HG02798 (cell line): ENCODE measurements at regions not wholly inside any gene's neighbourhood (a gene's known extent, or its start where the extent isn't known, plus 50 kb on each side); places are given as distances from the start of the nearest gene placed in this dataset.

Source experiments
- ATAC-seq: cut with Tn5 transposase; IDR thresholded peaks from one replicate; pipeline ENCODE4 v1.9.1; 2021; ENCODE audit warnings: mild to moderate bottlenecking; ENCODE audit not compliant: unreplicated experiment, poor library complexity

GRCh38 chr4:130092187-130093015 lies 996.4 kb downstream of the C4orf33 start:
- ATAC-seq: no peak

DNA sequence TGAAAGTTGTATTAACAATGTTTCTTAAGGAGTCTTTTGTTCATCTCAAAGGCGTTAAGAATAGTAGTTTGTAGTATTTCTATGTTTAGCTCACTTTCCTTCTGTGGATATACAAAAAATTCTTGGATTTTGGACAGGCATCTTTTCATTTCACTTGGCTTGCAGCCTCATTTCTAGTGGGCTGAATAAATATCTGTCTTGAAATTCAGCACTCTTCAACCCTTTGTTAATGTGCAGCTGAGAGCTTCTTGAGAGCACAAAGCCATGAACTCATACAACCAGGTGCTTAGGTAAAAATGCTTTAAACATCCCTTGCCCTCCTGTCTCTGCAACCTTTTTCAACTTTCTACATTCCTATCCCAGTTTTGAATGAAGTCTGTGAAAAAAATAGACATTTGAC lies 1003.2 kb downstream of the C4orf33 start:
- no peak for ATAC-seq

GRCh38 chr4:130110189-130110588 lies 1014.2 kb downstream of the C4orf33 start:
- ATAC-seq: peak; percentile 76

DNA sequence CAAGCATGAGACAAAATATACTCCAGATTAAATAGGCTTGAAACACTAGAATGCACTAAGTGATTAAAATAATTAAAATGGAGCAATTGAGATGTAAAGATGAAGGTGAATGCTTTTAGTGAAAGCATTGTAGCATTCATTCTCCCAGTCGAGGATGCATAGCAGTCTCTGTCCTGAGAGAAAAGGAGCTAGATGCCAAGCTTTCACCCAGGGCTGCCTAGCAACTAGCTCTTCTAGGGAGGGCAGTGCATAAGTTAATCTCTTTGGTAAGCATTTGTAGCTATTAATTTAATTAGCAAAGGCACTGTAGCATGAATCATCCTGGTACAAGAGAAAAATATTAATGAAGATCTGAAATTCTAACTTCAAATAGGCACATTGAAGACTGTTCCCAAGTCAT lies 1014.8 kb downstream of the C4orf33 start:
- no peak for ATAC-seq

- ATAC-seq: no peak
These were observed 1028.1 kb downstream of the C4orf33 start for GRCh38 chr4:130124066-130124465.

DNA sequence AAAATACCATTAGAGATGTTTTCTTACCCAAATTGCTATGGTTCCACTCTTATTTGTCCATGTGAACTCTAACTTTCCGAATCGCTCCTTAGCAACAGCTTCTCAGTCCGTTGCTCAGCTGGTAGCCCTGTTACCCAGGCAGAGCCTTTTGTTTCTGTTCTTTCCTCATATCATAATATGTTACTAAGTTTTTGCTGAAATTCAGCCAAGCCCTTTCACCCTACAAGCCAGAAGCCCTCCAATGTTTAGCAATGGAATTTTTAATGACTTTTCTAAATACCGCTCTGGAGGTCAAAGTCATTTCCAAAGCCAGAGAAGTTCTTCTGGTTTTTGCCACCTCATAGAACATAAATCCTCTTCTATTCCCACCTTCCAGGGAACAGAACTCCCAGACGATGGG lies 1029.5 kb downstream of the C4orf33 start:
- ATAC-seq: no peak

DNA sequence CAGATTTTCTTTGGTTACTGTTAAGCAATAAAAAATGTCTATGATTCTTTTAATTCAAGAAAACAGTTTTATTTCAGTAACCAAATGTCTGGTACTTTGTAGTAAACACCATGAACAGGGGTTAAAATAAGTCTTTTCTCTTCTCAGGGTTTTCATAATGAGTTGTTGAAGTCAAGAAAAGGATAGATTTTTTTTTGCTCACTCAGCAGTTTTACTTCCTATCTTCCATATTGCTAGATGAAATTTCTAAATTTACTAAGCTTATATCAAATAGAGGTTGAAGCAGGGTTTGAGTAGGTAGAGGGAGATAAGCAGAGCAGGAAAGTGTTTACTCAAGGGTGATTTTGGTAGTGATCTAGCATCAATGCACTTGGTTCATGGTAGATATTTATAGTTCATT lies 1031.3 kb downstream of the C4orf33 start:
- no peak for ATAC-seq

GRCh38 chr4:130131536-130131935 lies 1035.6 kb downstream of the C4orf33 start:
- ATAC-seq: no peak

DNA sequence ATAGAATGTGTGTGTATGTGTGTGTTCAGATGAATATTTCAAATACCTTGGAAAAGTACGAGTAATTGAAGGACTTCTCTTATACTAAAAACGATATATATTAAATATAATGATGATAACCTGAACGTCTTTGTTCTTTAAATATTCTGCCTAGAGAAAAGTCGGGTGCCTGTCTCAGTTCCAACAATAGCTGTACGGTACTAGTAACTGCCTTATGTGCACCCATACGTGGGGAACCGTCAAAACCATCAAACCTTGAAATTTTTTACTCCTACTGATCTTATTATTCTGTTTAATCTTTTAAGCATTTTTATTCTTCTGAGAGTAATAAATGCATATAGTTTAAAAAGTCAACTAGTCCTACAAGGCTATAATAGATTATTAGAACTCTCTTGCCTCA lies 1045.7 kb downstream of the C4orf33 start:
- ATAC-seq: no peak

DNA sequence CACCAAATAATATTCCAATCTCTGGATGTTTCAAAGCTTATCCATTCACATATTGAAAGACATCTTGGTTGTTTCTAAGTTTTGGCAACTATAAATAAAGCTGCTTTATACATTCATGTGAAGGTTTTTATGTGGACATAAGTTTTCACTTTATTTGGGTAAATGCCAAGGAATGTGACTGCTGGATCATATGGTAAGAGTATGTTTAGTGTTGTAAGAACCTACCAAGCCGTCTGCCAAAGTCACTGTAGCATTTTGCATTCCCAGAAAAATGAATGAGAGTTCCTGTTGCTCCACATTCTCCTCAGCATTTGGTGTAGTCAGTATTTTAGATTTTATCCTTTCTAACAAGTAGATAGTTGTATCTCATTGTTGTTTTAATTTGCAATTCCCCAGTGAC lies 1047.7 kb downstream of the C4orf33 start:
- ATAC-seq: no peak

DNA sequence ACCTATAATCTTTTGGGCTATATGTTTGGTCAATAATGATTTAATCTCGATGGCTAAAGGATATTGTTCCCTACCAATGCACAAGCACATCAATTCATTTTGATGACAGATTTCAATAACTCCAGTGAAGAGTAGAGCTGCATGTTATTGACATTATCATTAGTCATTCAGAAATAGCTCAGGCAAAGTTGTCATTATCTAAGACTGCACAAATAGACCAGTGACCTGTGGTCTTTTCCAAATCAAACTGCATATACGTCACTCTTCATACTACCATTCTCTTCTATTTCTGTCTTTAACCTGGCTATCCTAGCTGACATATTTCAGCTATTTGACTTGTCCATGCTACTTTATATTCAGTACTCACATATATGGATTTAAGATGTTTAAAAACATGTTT lies 1050.8 kb downstream of the C4orf33 start:
- ATAC-seq: no peak

GRCh38 chr4:130147641-130148040 lies 1051.7 kb downstream of the C4orf33 start:
- ATAC-seq: no peak

- ATAC-seq: no peak
These were observed 1058.9 kb downstream of the C4orf33 start for GRCh38 chr4:130154901-130155300.

DNA sequence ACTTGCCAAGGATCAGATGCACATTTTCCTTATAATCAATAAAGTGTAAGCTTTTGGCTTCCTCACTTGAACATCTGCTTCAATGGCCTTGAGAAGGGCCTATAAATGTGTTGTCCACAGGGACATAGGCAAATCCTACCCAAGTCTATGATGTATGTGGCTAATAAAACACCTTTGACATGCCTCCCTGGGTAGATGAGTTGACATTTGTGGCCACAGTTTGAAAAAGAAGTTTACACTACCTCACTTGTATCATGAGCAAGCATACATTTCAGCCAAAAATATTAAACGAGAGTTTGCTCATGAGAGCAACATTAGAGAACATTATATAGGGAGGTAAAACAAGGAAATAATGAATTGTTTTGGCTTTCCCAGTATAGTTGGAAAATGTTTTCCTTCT lies 1067.7 kb downstream of the C4orf33 start:
- no peak for ATAC-seq

- ATAC-seq: no peak
These were observed 1069.4 kb downstream of the C4orf33 start for GRCh38 chr4:130165381-130165780.

GRCh38 chr4:130172156-130172555 lies 1076.2 kb downstream of the C4orf33 start:
- ATAC-seq: no peak

DNA sequence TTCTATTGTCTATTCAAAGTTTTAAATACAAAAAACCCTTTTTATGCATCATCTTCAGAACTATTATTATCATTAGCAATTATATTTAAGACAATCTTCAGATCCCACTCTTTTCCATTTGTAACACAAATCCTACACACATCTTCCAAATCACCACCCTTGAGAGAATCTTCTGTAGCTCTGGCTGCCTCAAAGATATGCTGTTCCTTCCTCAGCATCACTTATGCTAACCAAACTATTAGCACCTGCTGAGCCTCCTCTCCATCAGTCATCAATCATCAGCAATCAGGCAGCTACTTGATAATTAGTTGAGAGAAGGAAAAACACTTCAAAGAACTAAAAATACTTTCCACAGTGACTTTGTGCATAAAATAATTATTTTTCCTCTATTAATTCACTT lies 1082.2 kb downstream of the C4orf33 start:
- no peak for ATAC-seq

DNA sequence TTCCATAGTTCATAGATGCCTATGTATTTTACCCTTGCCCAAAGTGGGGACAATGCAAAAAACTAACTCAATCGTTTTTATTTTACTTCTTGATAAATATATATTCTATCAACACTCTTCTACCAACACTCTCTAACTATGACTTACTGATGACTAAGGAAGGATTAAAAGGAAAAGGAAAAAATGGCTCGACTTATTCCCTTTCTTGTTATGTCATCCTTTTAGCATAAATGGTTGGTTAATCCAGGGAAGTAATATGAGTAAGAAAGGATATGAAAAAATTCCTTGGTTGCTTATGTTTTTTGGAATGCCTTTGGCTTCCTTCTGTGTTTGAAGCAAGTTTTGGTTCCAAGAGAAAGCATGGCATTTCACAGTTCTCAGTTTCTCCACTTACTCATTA lies 1087.1 kb downstream of the C4orf33 start:
- no peak for ATAC-seq

- ATAC-seq: no peak
These were observed 1087.8 kb downstream of the C4orf33 start for GRCh38 chr4:130183766-130184165.

DNA sequence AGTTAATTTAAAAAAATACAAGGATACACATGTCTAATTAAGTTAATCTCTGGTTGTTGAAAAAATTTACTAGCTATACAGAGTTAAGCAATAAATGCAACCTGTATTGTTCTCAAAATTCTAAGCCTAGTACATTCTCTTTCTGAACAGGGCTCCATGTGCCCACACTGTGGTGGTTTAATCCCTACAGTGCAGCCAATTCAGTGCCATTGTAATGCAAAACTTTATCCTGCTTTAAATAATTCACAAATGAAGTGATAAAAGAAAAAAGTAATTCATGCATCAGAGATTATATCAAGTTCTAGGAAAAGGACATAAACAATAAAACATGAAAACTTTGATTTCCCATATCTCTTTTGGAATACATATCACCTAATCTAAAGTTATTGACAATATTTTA lies 1089.2 kb downstream of the C4orf33 start:
- ATAC-seq: no peak

DNA sequence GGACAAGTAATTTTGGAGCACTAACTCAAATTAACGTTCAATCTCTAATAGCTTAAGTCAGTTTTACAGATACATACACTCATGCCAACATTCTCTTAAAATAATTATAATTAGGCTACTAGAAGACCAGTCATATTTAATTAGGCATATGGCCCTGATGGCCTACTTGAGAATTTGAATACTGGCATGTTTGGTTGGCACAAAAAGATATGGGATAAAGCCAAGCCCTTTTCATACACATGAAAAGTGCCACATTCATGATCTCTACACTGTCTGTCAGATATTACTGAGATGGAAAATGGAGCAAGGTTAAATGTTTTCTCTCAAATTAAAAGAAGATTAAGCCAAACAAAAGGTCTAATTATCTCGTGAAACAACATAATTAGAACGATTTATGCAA lies 1091.0 kb downstream of the C4orf33 start:
- ATAC-seq: no peak

DNA sequence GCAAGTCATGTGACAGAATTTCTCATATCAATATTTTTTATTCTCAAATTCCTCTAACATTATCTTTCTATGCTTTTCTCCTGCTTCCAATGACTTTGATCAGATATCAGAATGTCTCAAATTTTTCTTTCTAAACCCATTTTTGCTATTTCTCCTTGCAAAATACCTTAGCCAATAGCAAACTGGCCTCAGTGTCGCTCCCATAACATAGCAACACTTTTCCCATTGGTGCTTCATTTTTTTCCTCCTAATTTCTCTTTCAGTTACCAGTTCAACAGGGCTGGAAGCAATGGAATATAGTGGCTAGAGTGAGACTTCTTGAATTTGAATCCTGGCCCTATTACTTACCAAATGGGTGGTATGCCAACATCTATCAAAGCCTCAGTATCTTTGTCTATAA lies 1091.6 kb downstream of the C4orf33 start:
- no peak for ATAC-seq
